ENCODE measurements at regions not wholly inside any gene's neighbourhood (a gene's known extent, or its start where the extent isn't known, plus 50 kb on each side); places are given as distances from the start of the nearest gene placed in this dataset.

DNA sequence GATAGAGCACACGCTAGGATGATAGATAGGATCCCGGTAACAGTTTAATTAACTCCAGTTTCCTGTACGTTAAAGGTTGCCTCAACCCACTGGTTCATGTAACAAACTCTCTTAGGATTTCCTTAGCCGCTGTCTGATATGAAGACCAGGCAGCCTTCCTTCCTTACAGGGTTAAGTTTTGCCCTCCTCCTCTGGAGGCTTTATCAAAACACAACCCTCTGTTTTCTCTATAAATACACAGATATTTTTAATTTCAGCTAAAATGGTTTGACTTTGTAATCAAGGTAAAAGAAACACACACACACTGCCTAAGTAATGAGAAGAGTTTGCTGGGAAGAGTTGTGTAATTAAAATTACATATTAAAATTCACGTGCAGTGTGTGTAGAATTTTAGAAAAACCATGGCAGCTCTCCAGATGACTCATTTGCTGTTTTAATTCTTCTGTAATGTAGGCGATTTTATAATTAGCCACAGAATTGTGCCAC, 369.8 kb downstream of the CSNK1G3 start:
- ATAC-seq (ENCODE audit: low read depth) = no peak
- Histone ChIP-seq H3K4me3 (ENCODE audit: control extremely low read depth in 1 of 5, extremely low read depth in 1 of 5, insufficient read depth in 1 of 5, low read depth in 2 of 5, low read length in 4 of 5) (no peak overlapping the region), H3K9ac (ENCODE audit: low read length) (no peak overlapping the region), H2AFZ (ENCODE audit: insufficient read depth, low read depth, low read length, poor library complexity, severe bottlenecking) (no peak overlapping the region), H3K4me1 (ENCODE audit: control insufficient read depth in 2 of 2, insufficient read depth in 2 of 2, low read length in 2 of 2) (no peaks in the 10 kb centered on the region), H3K79me2 (ENCODE audit: control insufficient read depth, insufficient read depth, low read length) (no peaks in the 10 kb centered on the region), H3K27ac (ENCODE audit: low read length in 2 of 2) (no peak overlapping the region), H4K20me1 (ENCODE audit: control insufficient read depth, insufficient read depth, low read length, poor library complexity, severe bottlenecking) (no peaks in the 10 kb centered on the region), H3K4me2 (replicated peaks; ENCODE audit: low read depth, low read length, poor library complexity, severe bottlenecking) (no peak overlapping the region), H3K27me3 (replicated peaks in 1 of 4; ENCODE audit: control extremely low read depth in 1 of 4, control insufficient read depth in 3 of 4, insufficient read depth in 4 of 4, low read length in 3 of 4) (no peaks in the 10 kb centered on the region), H3K9me3 (ENCODE audit: control extremely low read depth in 1 of 3, control insufficient read depth in 2 of 3, insufficient read depth in 1 of 3, low read length in 2 of 3) (peaks cover 0 to 3% (median 0%) of the 10 kb centered on the region in 3 donors), H3K36me3 (replicated peaks in 1 of 2; ENCODE audit: control extremely low read depth in 1 of 2, control insufficient read depth in 1 of 2, extremely low read depth in 1 of 2, insufficient read depth in 2 of 2, low read length in 1 of 2) (no peaks in the 10 kb centered on the region)
- intact Hi-C loops (cut with micrococcal nuclease) = no loop called here
- Mint-ChIP-seq H3K9me3 (ENCODE audit: insufficient read depth) (no peaks in the 10 kb centered on the region), H3K27ac (no peak overlapping the region), H3K4me1 (no peaks in the 10 kb centered on the region), H3K4me3 (no peak overlapping the region), H3K27me3 (no peaks in the 10 kb centered on the region)
- no peak for DNase-seq
- WGBS (ENCODE audit: insufficient coverage) = 88% methylated on average over 3 of the region's 6 CpGs
- POLR2A ChIA-PET = no interaction called here
- TF ChIP-seq, protein P1, sequence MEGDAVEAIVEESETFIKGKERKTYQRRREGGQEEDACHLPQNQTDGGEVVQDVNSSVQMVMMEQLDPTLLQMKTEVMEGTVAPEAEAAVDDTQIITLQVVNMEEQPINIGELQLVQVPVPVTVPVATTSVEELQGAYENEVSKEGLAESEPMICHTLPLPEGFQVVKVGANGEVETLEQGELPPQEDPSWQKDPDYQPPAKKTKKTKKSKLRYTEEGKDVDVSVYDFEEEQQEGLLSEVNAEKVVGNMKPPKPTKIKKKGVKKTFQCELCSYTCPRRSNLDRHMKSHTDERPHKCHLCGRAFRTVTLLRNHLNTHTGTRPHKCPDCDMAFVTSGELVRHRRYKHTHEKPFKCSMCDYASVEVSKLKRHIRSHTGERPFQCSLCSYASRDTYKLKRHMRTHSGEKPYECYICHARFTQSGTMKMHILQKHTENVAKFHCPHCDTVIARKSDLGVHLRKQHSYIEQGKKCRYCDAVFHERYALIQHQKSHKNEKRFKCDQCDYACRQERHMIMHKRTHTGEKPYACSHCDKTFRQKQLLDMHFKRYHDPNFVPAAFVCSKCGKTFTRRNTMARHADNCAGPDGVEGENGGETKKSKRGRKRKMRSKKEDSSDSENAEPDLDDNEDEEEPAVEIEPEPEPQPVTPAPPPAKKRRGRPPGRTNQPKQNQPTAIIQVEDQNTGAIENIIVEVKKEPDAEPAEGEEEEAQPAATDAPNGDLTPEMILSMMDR (IDR thresholded peaks at IDR 0.05) = no peak
- no peak for TF ChIP-seq EZH2 (IDR thresholded peaks at IDR 0.05; ENCODE audit: borderline replicate concordance, insufficient read depth, low read depth, low read length, poor library complexity, severe bottlenecking)
- CTCF ChIA-PET = no interaction called here

DNA sequence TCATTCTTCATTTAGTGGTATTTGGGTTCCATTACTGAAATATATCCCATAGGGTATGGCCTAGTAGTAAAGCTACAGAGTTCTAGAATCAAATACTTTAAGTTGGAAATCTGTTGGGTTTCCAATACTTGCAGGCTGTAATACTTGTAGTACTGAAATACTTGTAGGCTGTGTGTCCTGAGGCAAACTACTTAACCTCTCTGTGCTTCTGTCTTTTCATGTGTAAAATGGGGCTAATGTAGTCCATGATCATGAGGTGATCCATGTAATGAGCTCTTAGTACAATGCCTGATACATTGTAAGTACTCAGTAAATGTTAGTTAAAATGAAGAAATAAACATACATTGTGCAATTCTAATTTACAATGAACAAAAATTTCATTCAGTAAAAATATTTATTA, 368.9 kb downstream of the CSNK1G3 start:
- Histone ChIP-seq H3K27me3 (replicated peaks in 1 of 4; ENCODE audit: control extremely low read depth in 1 of 4, control insufficient read depth in 3 of 4, insufficient read depth in 4 of 4, low read length in 3 of 4) (no peaks in the 10 kb centered on the region), H3K9ac (ENCODE audit: low read length) (no peak overlapping the region), H3K9me3 (ENCODE audit: control extremely low read depth in 1 of 3, control insufficient read depth in 2 of 3, insufficient read depth in 1 of 3, low read length in 2 of 3) (peaks cover 0 to 3% (median 0%) of the 10 kb centered on the region in 3 donors), H3K4me3 (ENCODE audit: control extremely low read depth in 1 of 5, extremely low read depth in 1 of 5, insufficient read depth in 1 of 5, low read depth in 2 of 5, low read length in 4 of 5) (no peak overlapping the region), H4K20me1 (ENCODE audit: control insufficient read depth, insufficient read depth, low read length, poor library complexity, severe bottlenecking) (no peaks in the 10 kb centered on the region), H3K36me3 (replicated peaks in 1 of 2; ENCODE audit: control extremely low read depth in 1 of 2, control insufficient read depth in 1 of 2, extremely low read depth in 1 of 2, insufficient read depth in 2 of 2, low read length in 1 of 2) (no peaks in the 10 kb centered on the region), H3K4me2 (replicated peaks; ENCODE audit: low read depth, low read length, poor library complexity, severe bottlenecking) (no peak overlapping the region), H3K4me1 (ENCODE audit: control insufficient read depth in 2 of 2, insufficient read depth in 2 of 2, low read length in 2 of 2) (no peaks in the 10 kb centered on the region), H3K79me2 (ENCODE audit: control insufficient read depth, insufficient read depth, low read length) (no peaks in the 10 kb centered on the region), H3K27ac (ENCODE audit: low read length in 2 of 2) (no peak overlapping the region), H2AFZ (ENCODE audit: insufficient read depth, low read depth, low read length, poor library complexity, severe bottlenecking) (no peak overlapping the region)
- no peak for ATAC-seq (ENCODE audit: low read depth)
- POLR2A ChIA-PET = no interaction called here
- DNase-seq = no peak
- H3K4me1 Mint-ChIP-seq = no peaks in the 10 kb centered on the region
- H3K27me3 Mint-ChIP-seq = no peaks in the 10 kb centered on the region
- H3K27ac Mint-ChIP-seq = no peak overlapping the region
- intact Hi-C loops (cut with micrococcal nuclease) = no loop called here
- H3K9me3 Mint-ChIP-seq (ENCODE audit: insufficient read depth) = no peaks in the 10 kb centered on the region
- CTCF ChIA-PET = no interaction called here
- TF ChIP-seq, protein P1 (IDR thresholded peaks at IDR 0.05) = no peak
- no peak for TF ChIP-seq EZH2 (IDR thresholded peaks at IDR 0.05; ENCODE audit: borderline replicate concordance, insufficient read depth, low read depth, low read length, poor library complexity, severe bottlenecking)
- no peak overlapping the region for H3K4me3 Mint-ChIP-seq
